ENCODE measurements at regions not wholly inside any gene's neighbourhood (a gene's known extent, or its start where the extent isn't known, plus 50 kb on each side); places are given as distances from the start of the nearest gene placed in this dataset.
A peak's percentile ranks its signal among the peaks of the same experiment; 100 is the strongest.

- DNase-seq (ENCODE audit: low spot score), result no peak
These were observed 119.8 kb upstream of the SLC25A33 start for GRCh38 chr1:9419369-9420041.

- DNase-seq (ENCODE audit: low spot score), result no peak
These were observed 118.3 kb upstream of the SLC25A33 start for GRCh38 chr1:9420835-9421532.

- no peak for DNase-seq (ENCODE audit: low spot score)
These were observed 117.8 kb upstream of the SLC25A33 start for GRCh38 chr1:9421533-9421873.

GRCh38 chr1:9422321-9422720, 116.9 kb upstream of the SLC25A33 start:
- DNase-seq (ENCODE audit: low spot score), result no peak

GRCh38 chr1:9422911-9423505, 116.3 kb upstream of the SLC25A33 start:
- DNase-seq (ENCODE audit: low spot score), result no peak

GRCh38 chr1:9424261-9424660, 115.0 kb upstream of the SLC25A33 start:
- no peak for DNase-seq (ENCODE audit: low spot score)

- no peak for DNase-seq (ENCODE audit: low spot score)
These were observed 113.4 kb upstream of the SLC25A33 start for GRCh38 chr1:9425859-9426258.

GRCh38 chr1:9426291-9426711, 113.0 kb upstream of the SLC25A33 start:
- DNase-seq (ENCODE audit: low spot score), result peak; percentile 46

- no peak for DNase-seq (ENCODE audit: low spot score)
These were observed 111.9 kb upstream of the SLC25A33 start for GRCh38 chr1:9427388-9427787.

- peak; percentile 100 for DNase-seq (ENCODE audit: low spot score)
These were observed 110.5 kb upstream of the SLC25A33 start for GRCh38 chr1:9428601-9429341.

- DNase-seq (ENCODE audit: low spot score), result no peak
These were observed 109.9 kb upstream of the SLC25A33 start for GRCh38 chr1:9429342-9429711.

- no peak for DNase-seq (ENCODE audit: low spot score)
These were observed 104.8 kb upstream of the SLC25A33 start for GRCh38 chr1:9434247-9435152.

- peak; percentile 78 for DNase-seq (ENCODE audit: low spot score)
These were observed 104.1 kb upstream of the SLC25A33 start for GRCh38 chr1:9435153-9435636.

- peak; percentile 52 for DNase-seq (ENCODE audit: low spot score)
These were observed 103.2 kb upstream of the SLC25A33 start for GRCh38 chr1:9435854-9436640.

- DNase-seq (ENCODE audit: low spot score), result peak; percentile 34
These were observed 101.3 kb upstream of the SLC25A33 start for GRCh38 chr1:9437961-9438430.

GRCh38 chr1:9438431-9439073, 100.7 kb upstream of the SLC25A33 start:
- peak; percentile 74 for DNase-seq (ENCODE audit: low spot score)

GRCh38 chr1:9439074-9439761, 100.0 kb upstream of the SLC25A33 start:
- peak; percentile 66 for DNase-seq (ENCODE audit: low spot score)

- no peak for DNase-seq (ENCODE audit: low spot score)
These were observed 99.0 kb upstream of the SLC25A33 start for GRCh38 chr1:9440261-9440660.

GRCh38 chr1:9440763-9441194, 98.5 kb upstream of the SLC25A33 start:
- DNase-seq (ENCODE audit: low spot score), result no peak

All from mucosa of gallbladder (tissue), 1 donor.